PC-3 (cell line): ENCODE measurements at regions not wholly inside any gene's neighbourhood (a gene's known extent, or its start where the extent isn't known, plus 50 kb on each side); places are given as distances from the start of the nearest gene placed in this dataset.

Experiments
- CTCF ChIP-seq: fragments of 300-600 bp; sonication (generic); conservative IDR thresholded peaks from 2 replicates; pipeline ENCODE4 v1.5.1; 2017; ENCODE audit warnings: antibody characterized with exemption, low read depth, mild to moderate bottlenecking, low read length
- EZH2 ChIP-seq: fragments of 300-600 bp; sonication (generic); IDR thresholded peaks from one replicate; pipeline ENCODE4 v1.6.1; 2017; ENCODE audit warnings: antibody characterized with exemption, mild to moderate bottlenecking, low read length; ENCODE audit not compliant: unreplicated experiment

GRCh38 chr12:132432721-132433577, 57.0 kb upstream of the FBRSL1 start:
- TF ChIP-seq CTCF (no peak), EZH2 (no peak)
